ENCODE measurements at regions not wholly inside any gene's neighbourhood (a gene's known extent, or its start where the extent isn't known, plus 50 kb on each side); places are given as distances from the start of the nearest gene placed in this dataset.
"Not testable (repeated sequence)": the region's sequence is repeated elsewhere in the genome, so short reads cannot be mapped to it uniquely, and the experiment has no call there.

DNA sequence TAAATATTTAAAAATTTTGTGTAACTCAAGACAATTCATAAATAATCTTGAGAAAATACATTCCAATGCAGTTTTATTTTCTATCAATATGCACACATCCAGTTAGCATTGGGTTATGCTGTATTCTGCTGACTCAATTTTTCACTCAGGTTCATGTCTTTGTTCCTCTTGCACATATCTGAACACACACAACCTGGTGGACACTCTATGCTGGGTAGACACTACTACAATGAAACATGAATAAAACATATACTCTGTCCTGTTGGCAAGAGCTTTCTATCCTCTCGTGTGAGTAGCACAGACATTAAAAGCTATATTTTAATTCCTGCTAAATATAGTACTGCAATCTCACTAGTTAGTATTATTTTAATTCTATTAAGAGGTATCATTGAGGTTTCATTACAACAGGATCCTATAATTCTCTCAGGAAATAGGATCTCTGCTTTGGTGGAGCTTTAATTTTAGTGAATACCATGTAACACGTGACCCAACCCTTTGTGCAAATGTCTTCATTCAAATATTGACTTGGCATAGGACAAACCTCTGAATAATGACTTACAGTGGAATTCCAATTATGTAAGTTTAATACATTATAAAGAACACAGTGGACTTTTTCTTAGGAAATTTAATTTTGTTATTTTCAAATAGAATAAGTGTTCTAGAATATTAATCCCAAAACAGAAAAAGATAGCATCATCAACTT, 342.3 kb upstream of the TMEFF2 start:
- intact Hi-C loops (cut with DNase I; ENCODE audit: low total_unique reads): no loop called here
- 24 to 35% (median 30%) methylated on average over 2 of the region's 2 CpGs for WGBS, 5 donors
- Histone ChIP-seq H3K27me3 (no peaks in the 10 kb centered on the region), H3K4me3 (no peak overlapping the region), H3K4me1 (peaks cover 0 to 13% (median 1%) of the 10 kb centered on the region in 4 donors), H3K9me3 (no peaks in the 10 kb centered on the region), H3K27ac (no peak overlapping the region), H3K36me3 (no peaks in the 10 kb centered on the region)
- no peak for DNase-seq
- TF ChIP-seq EP300 (IDR thresholded peaks at IDR 0.05): no peak
- TF ChIP-seq POLR2AphosphoS5 (IDR thresholded peaks at IDR 0.05): no peak
- TF ChIP-seq POLR2A (IDR thresholded peaks at IDR 0.05): no peak
- TF ChIP-seq, protein P1, sequence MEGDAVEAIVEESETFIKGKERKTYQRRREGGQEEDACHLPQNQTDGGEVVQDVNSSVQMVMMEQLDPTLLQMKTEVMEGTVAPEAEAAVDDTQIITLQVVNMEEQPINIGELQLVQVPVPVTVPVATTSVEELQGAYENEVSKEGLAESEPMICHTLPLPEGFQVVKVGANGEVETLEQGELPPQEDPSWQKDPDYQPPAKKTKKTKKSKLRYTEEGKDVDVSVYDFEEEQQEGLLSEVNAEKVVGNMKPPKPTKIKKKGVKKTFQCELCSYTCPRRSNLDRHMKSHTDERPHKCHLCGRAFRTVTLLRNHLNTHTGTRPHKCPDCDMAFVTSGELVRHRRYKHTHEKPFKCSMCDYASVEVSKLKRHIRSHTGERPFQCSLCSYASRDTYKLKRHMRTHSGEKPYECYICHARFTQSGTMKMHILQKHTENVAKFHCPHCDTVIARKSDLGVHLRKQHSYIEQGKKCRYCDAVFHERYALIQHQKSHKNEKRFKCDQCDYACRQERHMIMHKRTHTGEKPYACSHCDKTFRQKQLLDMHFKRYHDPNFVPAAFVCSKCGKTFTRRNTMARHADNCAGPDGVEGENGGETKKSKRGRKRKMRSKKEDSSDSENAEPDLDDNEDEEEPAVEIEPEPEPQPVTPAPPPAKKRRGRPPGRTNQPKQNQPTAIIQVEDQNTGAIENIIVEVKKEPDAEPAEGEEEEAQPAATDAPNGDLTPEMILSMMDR (IDR thresholded peaks at IDR 0.05): no peak

DNA sequence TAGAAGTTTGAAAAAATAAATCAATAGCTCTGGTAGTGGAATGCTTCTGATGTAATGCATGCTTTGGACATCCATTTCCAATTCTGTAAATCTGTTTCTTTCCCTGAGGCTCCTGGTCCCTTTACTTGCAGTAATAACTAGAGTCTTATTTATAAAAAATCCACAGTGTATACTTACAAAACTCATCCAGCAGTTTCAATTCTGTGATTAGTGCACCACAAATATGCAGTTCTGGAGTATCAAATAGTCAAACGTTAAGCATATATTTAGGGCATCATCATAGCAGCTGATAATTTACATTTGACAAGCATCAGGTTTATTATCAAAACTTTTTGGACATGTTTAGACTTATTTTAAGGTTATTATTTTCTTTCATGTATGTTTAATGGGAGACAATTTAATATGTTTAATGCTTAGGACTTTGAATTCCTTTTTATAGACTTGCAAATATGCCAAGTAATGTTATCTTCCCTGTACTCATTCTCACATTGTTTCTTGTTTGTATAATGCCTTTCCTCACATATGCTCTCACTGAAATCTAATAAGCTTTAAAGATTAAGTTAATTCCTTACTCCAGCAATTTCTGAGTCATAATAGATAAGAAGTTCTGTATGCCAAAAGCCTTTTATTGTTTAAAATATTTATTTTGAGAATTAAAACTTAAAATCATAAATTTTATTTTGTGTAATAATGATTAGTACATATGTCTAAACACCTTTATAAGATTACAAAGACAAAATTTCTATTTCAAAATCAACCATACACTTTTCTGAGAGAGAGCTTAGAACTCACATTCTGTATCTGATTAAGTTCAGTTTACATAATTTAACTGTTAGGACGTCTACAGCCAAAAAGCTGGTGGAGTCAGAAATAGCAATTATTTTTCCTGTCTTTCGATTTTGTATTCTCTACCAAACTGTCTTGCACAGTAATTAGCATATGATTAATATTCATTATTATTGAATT, 341.5 kb upstream of the TMEFF2 start:
- intact Hi-C loops (cut with DNase I; ENCODE audit: low total_unique reads): no loop called here
- no peak overlapping the region for H3K4me3 ChIP-seq
- no peaks in the 10 kb centered on the region for H3K9me3 ChIP-seq
- DNase-seq: no peak
- 17 to 29% (median 26%) methylated on average over 3 of the region's 3 CpGs for WGBS, 5 donors
- TF ChIP-seq EP300 (IDR thresholded peaks at IDR 0.05) (no peak), POLR2A (IDR thresholded peaks at IDR 0.05) (no peak), POLR2AphosphoS5 (IDR thresholded peaks at IDR 0.05) (no peak)
- TF ChIP-seq, protein P1 (IDR thresholded peaks at IDR 0.05): no peak
- H3K36me3 ChIP-seq: no peaks in the 10 kb centered on the region
- H3K4me1 ChIP-seq: peaks cover 0 to 13% (median 1%) of the 10 kb centered on the region in 4 donors
- H3K27me3 ChIP-seq: no peaks in the 10 kb centered on the region
- H3K27ac ChIP-seq: no peak overlapping the region

DNA sequence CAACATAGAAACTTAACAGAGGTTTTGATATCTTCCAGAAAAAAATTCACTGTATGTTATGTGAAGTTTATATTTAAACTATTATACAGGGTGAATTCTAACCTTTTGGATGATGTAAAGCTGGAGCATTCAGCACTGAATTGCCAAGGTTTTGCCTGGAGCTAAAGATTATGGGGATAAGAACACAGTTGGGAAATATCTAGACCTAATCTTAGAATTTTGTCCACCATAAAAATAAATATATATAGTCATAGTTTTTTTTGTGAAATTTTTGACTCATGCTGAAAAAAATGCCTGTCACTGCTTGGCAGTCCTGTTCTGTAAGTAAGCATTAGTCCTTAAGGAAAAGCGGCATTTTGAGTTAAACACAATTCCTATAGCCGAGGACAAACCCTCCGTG, 339.3 kb upstream of the TMEFF2 start:
- H3K27ac ChIP-seq: no peak overlapping the region
- H3K27me3 ChIP-seq: no peaks in the 10 kb centered on the region
- H3K4me1 ChIP-seq: peaks cover 0 to 13% (median 1%) of the 10 kb centered on the region in 4 donors
- no peaks in the 10 kb centered on the region for H3K9me3 ChIP-seq
- DNase-seq: no peak
- TF ChIP-seq, protein P1 (IDR thresholded peaks at IDR 0.05): no peak
- TF ChIP-seq EP300 (IDR thresholded peaks at IDR 0.05) (no peak), POLR2A (IDR thresholded peaks at IDR 0.05) (no peak), POLR2AphosphoS5 (IDR thresholded peaks at IDR 0.05) (no peak)
- no peak overlapping the region for H3K4me3 ChIP-seq
- no peaks in the 10 kb centered on the region for H3K36me3 ChIP-seq
- intact Hi-C loops (cut with DNase I; ENCODE audit: low total_unique reads): no loop called here
- WGBS, 5 donors: 91 to 98% (median 94%) methylated on average over 3 of the region's 3 CpGs

DNA sequence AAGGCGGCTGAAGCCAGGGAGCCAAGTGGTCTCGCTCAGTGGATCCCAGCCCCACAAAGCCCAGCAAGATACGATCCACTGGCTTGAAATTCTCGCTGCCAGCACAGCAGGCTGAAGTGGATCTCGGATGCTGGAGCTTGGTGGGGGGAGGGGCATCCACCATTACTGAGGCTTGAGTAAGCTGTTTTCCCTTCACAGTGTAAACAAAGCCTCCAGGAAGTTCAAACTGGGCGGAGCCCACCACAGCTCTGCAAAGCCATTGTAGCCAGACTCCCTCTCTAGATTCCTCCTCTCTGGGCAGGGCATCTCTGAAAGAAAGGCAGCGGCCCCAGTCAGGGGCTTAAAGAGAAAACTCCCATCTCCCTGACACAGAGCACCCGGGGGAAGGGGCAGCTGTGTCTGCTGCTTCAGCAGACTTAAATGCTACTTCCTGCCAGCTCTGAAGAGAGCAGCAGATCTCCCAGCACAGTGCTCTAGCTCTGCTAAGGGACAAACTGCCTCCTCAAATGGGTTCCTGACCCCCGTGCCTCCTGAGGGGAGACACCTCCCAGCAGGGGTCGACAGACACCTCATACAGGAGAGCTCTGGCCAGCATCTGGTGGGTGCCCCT, 330.0 kb upstream of the TMEFF2 start:
- H3K27ac ChIP-seq; DNase-seq; H3K4me1 ChIP-seq; H3K4me3 ChIP-seq; H3K36me3 ChIP-seq; H3K27me3 ChIP-seq; intact Hi-C loops (cut with DNase I; ENCODE audit: low total_unique reads): not testable (repeated sequence)
- H3K9me3 ChIP-seq: peaks cover 0 to 22% (median 12%) of the 10 kb centered on the region in 4 donors
- 76 to 91% (median 89%) methylated on average over 7 to 10 of the region's 10 CpGs for WGBS, 5 donors

DNA sequence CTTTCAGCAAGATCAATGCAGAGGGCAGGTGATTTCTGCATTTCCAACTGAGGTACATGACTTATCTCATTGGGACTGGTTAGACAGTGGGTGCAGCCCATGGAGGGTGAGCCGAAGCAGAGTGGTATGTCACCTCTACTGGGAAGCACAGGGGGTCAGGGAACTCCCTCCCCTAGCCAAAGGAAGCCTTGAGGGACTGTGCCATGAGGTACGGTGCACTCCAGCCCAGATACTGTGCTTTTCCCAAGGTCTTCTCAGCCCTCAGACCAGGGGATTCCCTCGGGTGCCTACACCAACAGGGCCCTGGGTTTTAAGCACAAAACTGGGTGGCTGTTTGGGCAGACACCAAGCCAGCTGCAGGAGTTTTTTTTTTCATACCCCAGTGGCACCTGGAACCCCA, 329.5 kb upstream of the TMEFF2 start:
- H3K4me1 ChIP-seq; H3K27me3 ChIP-seq; DNase-seq; intact Hi-C loops (cut with DNase I; ENCODE audit: low total_unique reads); H3K4me3 ChIP-seq; H3K36me3 ChIP-seq; H3K27ac ChIP-seq: not testable (repeated sequence)
- peaks cover 0 to 22% (median 12%) of the 10 kb centered on the region in 4 donors for H3K9me3 ChIP-seq
- WGBS, 5 donors: 69 to 93% (median 74%) methylated on average over 3 of the region's 3 CpGs

All from stomach (tissue), 8 donors.